ENCODE measurements at regions not wholly inside any gene's neighbourhood (a gene's known extent, or its start where the extent isn't known, plus 50 kb on each side); places are given as distances from the start of the nearest gene placed in this dataset.
"Not testable (repeated sequence)": the region's sequence is repeated elsewhere in the genome, so short reads cannot be mapped to it uniquely, and the experiment has no call there.

GRCh38 chr7:79709574-79710409, 256.3 kb upstream of the MAGI2 start:
- peak; percentile 49 for DNase-seq

GRCh38 chr7:79702116-79702515, 248.6 kb upstream of the MAGI2 start:
- peak; percentile 38 for DNase-seq

DNA sequence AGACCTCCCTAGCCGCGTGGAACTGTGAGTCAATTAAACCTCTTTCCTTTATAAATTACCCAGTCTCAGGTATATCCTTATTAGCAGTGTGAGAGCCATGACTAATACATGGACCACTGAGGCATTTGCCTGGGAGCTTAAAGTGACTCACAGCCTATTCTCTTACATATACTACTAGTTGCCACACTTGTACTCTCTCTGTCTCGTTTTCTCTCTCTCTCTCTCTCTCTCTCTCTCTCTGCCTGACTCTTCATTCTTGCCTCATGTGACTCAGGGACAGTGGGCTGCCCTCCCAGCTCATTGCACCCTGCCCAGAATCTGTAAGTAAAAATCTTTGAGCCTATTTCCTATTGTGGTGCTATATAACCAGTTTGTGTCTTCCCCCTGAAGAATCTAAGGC, 238.5 kb upstream of the MAGI2 start:
- DNase-seq = peak; percentile 78

- DNase-seq = no peak
Measured at GRCh38 chr7:79691074-79691473, 237.6 kb upstream of the MAGI2 start.

GRCh38 chr7:79684384-79684783, 230.9 kb upstream of the MAGI2 start:
- no peak for DNase-seq

DNA sequence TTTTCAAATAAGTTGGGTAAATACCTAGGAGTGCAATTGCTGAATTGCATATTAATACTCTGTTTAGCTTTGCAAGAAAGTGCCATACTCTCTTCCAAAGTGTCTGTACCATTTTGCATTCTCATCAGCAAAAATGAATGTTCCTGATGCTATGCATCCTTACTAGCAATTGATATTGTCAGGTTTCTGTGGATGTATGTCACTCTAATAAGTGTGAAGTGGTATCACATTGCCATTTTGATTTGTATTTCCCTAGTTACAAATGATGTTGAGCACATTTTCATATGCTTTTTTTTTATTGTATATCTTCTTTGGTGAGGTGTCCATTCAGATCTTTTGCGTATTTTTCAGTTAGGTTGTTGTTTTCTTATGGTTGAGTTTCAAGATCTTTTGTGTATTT, 230.4 kb upstream of the MAGI2 start:
- DNase-seq = no peak

DNA sequence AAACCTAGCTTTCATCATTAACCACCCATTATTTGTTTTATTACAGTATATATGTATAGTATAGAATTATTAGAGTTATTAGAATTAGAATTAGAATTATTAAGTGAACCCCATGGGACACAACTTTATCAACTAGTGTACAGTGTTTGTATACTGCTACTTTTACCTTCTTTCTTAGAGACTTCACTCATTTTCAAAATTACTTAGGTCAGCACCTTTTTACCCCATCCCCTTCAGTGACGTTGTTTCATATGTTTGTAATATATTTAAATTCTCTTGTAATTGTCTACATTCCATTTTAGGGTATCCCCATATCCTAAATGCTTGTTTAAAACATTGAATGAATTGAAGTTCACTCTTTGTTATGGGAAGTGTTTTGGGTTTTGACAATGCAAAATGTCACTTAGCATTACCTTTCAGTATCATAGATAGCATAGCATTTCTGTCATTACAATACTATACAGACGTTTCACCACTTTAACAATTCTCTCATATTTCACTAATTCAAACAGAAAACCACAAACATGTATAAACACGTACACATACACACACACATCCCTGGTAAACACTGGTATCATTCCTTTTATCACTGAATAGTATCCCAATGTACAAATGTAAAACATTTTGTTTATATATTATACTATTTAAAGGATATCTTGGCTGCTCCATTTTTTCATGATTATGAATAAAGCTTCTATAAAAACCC, 229.9 kb upstream of the MAGI2 start:
- no peak for DNase-seq

GRCh38 chr7:79681454-79681853, 228.0 kb upstream of the MAGI2 start:
- no peak for DNase-seq

GRCh38 chr7:79673969-79674368, 220.5 kb upstream of the MAGI2 start:
- DNase-seq = no peak

DNA sequence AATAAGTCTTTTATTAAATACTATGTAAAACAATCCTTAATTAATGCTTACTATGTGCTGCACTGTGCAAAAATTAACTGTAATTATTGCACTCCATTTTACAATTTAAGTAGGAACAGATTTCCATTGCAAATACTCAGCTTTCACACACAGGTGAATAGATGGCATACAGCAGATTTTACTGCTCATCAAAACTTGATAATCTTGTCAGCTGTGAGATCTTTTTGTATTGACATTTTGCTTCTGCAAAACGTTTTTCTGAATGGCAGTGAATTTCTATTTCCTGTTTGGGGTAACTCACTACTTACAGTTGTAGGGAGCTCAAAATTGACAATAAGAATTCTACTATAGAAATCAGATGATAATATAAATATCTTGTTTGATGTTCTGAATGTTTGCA, 220.0 kb upstream of the MAGI2 start:
- DNase-seq = no peak

DNA sequence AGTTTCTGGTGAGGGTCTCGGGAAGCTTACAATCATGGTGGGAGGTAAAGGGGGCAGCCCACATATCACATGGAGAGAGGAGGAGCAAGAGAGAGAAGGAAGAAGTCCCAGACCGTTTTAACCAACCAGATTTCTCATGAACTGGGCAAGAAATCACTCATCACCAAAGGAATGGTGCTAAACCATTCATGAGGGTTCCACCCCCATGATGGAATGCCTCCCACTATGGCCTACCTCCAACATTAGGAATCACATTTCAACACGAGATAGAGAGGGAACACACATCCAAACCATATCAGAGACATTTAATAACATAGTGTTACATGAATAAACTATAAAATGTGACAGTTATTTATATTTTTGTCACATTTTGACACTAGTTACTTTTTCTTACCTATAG, 214.8 kb upstream of the MAGI2 start:
- DNase-seq = peak; percentile 40

DNA sequence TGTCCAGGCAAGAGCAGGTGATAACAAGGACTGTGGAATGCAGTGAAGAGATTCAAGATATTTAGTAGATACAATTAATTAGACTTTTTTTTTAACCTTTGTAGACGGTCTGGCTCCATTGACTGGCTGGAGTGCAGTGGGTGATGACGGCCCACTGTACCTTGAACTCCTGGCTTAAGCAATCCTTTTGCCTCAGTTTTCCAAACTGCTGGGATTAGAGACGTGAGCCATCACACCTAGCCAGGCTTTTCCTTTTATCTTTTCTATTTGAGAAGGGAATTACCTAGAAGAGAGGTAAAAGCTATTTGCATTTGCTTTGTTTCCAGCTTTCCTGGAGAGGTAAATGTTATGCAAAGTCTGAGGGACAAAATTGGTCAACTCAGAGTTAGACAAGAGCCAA, 213.0 kb upstream of the MAGI2 start:
- DNase-seq = no peak

DNA sequence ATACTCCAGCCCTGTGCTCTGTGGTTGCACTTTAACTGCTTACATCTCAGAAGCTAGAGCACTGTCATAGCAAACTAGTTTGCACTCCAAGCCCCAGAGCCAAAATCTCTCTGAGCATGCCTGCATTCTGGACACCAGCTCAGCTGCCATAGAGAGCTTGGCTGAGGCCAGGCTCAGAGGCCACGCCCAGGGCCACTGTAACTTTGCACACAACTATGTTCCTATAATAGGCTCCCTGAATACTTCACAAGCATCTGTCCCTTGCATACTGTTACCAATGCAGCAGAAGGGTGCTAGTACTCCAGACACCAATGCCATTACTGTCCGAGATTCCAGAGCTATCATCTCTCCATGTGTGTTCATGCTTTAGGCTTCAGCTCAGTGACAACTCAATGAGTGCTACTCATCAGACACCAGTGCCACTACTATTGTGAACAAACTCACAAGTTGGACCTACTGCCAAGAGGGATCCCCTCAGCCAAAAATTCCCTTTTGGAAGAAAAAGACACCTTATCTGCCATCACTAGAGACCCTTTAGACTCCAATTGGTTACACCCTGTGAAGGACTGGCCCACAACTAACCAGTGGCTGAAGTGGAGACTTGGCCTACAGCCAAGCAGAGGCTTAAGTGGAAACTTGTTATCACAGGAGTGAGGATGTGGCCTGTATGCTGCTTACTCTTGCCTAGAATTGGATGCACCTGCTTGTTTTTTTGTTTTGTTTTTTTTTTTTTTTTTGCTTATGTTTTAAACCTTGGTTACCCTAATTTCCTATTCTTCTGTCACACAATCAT, 211.6 kb upstream of the MAGI2 start:
- no peak for DNase-seq

DNA sequence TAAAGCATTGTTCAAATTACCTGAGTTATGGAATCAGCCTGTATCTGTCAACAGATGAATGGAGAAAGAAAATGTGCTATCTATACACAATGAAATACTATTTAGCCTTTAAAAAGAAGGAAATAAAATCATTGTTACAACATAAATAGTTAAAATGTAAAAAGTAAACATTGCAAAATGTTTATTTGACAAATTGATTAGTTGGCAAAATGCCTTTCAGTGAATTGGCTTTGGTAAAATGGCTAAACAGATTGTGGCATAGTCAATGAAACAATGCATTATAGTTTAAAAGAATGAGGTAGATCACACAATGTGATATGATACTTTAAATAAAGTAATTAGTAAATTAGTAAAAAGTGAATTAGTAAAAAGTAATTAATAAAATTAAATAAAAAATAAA, 204.8 kb upstream of the MAGI2 start:
- DNase-seq = no peak

- peak; percentile 28 for DNase-seq
Measured at GRCh38 chr7:79653136-79653631, 199.7 kb upstream of the MAGI2 start.

GRCh38 chr7:79652619-79653018, 199.2 kb upstream of the MAGI2 start:
- DNase-seq = no peak

GRCh38 chr7:79647711-79648110, 194.2 kb upstream of the MAGI2 start:
- DNase-seq = no peak

GRCh38 chr7:79646278-79646677, 192.8 kb upstream of the MAGI2 start:
- no peak for DNase-seq

- DNase-seq = no peak
Measured at GRCh38 chr7:79636849-79637248, 183.4 kb upstream of the MAGI2 start.

- DNase-seq = not testable (repeated sequence)
Measured at GRCh38 chr7:79625921-79626320, 172.5 kb upstream of the MAGI2 start.

DNA sequence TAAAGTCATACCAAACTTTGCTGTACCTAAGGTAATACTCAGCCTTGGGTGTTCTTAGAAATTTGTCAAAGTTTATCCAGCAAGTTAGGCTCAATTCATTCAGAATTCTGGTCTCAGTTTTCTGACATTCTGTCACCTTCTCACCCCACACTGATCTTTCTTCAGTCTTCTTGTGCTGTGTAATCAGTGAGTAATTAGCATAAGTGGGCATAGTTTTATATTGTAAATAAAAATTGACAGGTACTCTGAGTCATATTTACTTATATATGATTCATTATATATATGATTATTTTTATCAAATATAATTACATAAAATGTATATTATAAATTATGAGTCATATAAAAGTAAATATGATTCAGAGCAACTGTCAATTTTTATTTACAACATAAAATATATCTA, 170.9 kb upstream of the MAGI2 start:
- DNase-seq = no peak

DNA sequence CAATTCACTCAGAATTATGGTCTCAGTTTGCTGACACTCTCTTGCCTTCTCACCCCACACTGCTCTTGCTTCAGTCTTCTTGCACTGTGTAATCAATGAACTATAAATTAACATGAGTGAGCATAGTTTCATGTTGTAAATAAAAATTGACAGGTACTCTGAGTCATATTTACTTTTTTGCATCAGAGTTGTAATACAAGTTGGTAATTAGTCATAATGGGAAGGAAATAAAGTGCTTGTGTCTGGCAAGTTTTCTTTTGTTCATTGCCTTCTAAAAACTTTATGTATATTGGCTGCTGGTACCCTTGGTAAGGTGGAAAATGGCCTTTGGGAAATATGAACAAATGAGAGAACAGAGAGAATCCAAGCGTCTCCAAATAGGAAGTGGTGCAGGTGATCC, 169.3 kb upstream of the MAGI2 start:
- no peak for DNase-seq

GRCh38 chr7:79620291-79620690, 166.8 kb upstream of the MAGI2 start:
- DNase-seq = no peak

- DNase-seq = no peak
Measured at GRCh38 chr7:79619216-79619615, 165.7 kb upstream of the MAGI2 start.

Measured in fibroblast of upper back skin (primary cell).